ENCODE measurements at regions not wholly inside any gene's neighbourhood (a gene's known extent, or its start where the extent isn't known, plus 50 kb on each side); places are given as distances from the start of the nearest gene placed in this dataset.

- Mint-ChIP-seq H3K9me3 (no peaks in the 10 kb centered on the region), H3K4me1 (peaks cover 45% of the 10 kb centered on the region in 2 experiments), H3K4me3 (no peak overlapping the region), H3K27ac (no peak overlapping the region), H3K27me3 (ENCODE audit: low read depth) (no peaks in the 10 kb centered on the region), H3K36me3 (ENCODE audit: insufficient read depth in 1 of 3, low read depth in 3 of 3) (no peaks in the 10 kb centered on the region; a peak in 2 of 7 replicates)
- Histone ChIP-seq H2BK20ac (ENCODE audit: low read depth, low read length, poor library complexity, severe bottlenecking) (no peak overlapping the region), H3K27me3 (ENCODE audit: insufficient read depth, low read length) (no peaks in the 10 kb centered on the region), H3K9me3 (ENCODE audit: control insufficient read depth, low read depth, low read length) (no peaks in the 10 kb centered on the region), H2BK12ac (ENCODE audit: insufficient read length, low read depth, low read length) (no peak overlapping the region), H2BK5ac (ENCODE audit: insufficient read length, low read length) (no peak overlapping the region), H3K27ac (ENCODE audit: insufficient read length, low read depth, low read length) (no peak overlapping the region), H3K18ac (ENCODE audit: insufficient read length, low read depth, low read length) (no peak overlapping the region), H4K5ac (ENCODE audit: insufficient read length, low read depth, low read length) (no peak overlapping the region), H2AK5ac (ENCODE audit: insufficient read length, low read length) (no peak overlapping the region), H3K4ac (ENCODE audit: low read depth, low read length) (no peak overlapping the region), H3K14ac (ENCODE audit: insufficient read depth, low read length) (no peak overlapping the region), H3T11ph (ENCODE audit: low read length) (no peak overlapping the region), H3K56ac (ENCODE audit: insufficient read length, low read depth, low read length) (no peak overlapping the region), H2BK15ac (ENCODE audit: low read depth, low read length) (no peak overlapping the region), H3K79me2 (ENCODE audit: insufficient read depth, low read length) (no peaks in the 10 kb centered on the region), H3K23ac (ENCODE audit: insufficient read length, low read depth, low read length) (no peak overlapping the region), H3K4me2 (ENCODE audit: insufficient read depth, insufficient read length, low read length) (no peak overlapping the region), H2AFZ (ENCODE audit: low read length) (no peak overlapping the region), H3K23me2 (ENCODE audit: insufficient read length, low read depth, low read length, poor library complexity, severe bottlenecking) (no peaks in the 10 kb centered on the region), H4K91ac (ENCODE audit: insufficient read length, low read depth, low read length) (no peak overlapping the region), H4K20me1 (ENCODE audit: control insufficient read depth, insufficient read depth, insufficient read length) (no peaks in the 10 kb centered on the region), H3K4me1 (ENCODE audit: insufficient read depth, low read length) (no peaks in the 10 kb centered on the region; the same call in 1 of the 2 replicates), H3K79me1 (ENCODE audit: insufficient read depth, low read depth, low read length, poor library complexity, severe bottlenecking) (no peaks in the 10 kb centered on the region), H3K9ac (ENCODE audit: extremely low read depth, insufficient read length, low read length) (no peak overlapping the region), H2BK120ac (ENCODE audit: low read depth, low read length, poor library complexity, severe bottlenecking) (no peak overlapping the region), H4K8ac (replicated peaks; ENCODE audit: insufficient read length, low read depth, low read length) (no peak overlapping the region)
- WGBS (ENCODE audit: extremely low coverage, insufficient read length, low lambda C conversion rate) = no CpG with 5 or more reads among the region's 2 CpGs
- TF ChIP-seq, protein P1, sequence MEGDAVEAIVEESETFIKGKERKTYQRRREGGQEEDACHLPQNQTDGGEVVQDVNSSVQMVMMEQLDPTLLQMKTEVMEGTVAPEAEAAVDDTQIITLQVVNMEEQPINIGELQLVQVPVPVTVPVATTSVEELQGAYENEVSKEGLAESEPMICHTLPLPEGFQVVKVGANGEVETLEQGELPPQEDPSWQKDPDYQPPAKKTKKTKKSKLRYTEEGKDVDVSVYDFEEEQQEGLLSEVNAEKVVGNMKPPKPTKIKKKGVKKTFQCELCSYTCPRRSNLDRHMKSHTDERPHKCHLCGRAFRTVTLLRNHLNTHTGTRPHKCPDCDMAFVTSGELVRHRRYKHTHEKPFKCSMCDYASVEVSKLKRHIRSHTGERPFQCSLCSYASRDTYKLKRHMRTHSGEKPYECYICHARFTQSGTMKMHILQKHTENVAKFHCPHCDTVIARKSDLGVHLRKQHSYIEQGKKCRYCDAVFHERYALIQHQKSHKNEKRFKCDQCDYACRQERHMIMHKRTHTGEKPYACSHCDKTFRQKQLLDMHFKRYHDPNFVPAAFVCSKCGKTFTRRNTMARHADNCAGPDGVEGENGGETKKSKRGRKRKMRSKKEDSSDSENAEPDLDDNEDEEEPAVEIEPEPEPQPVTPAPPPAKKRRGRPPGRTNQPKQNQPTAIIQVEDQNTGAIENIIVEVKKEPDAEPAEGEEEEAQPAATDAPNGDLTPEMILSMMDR (conservative IDR thresholded peaks at IDR 0.05) = no peak
- no peak for DNase-seq
These were observed 321.6 kb downstream of the NDFIP2 start for GRCh38 chr13:79802389-79803085.
